NCI-H748 (cell line): ENCODE measurements at regions not wholly inside any gene's neighbourhood (a gene's known extent, or its start where the extent isn't known, plus 50 kb on each side); places are given as distances from the start of the nearest gene placed in this dataset.
"Not testable (repeated sequence)": the region's sequence is repeated elsewhere in the genome, so short reads cannot be mapped to it uniquely, and the experiment has no call there.

Source experiments
- DNase-seq: peaks from one replicate; lab custom pipeline; 2025; ENCODE audit not compliant: unreplicated experiment; lab: John Stamatoyannopoulos, UW

GRCh38 chr2:35827086-35827485 lies 528.5 kb upstream of the CRIM1 start:
- DNase-seq, result no peak

- DNase-seq, result peak; percentile 61
Measured at GRCh38 chr2:35822716-35823115, 532.9 kb upstream of the CRIM1 start.

- peak; percentile 42 for DNase-seq
Measured at GRCh38 chr2:35821675-35822074, 533.9 kb upstream of the CRIM1 start.

- DNase-seq, result no peak
Measured at GRCh38 chr2:35820391-35820790, 535.2 kb upstream of the CRIM1 start.

- no peak for DNase-seq
Measured at GRCh38 chr2:35819033-35819432, 536.5 kb upstream of the CRIM1 start.

GRCh38 chr2:35818359-35818758 lies 537.2 kb upstream of the CRIM1 start:
- DNase-seq, result not testable (repeated sequence)

GRCh38 chr2:35814597-35814996 lies 541.0 kb upstream of the CRIM1 start:
- not testable (repeated sequence) for DNase-seq

- no peak for DNase-seq
Measured at GRCh38 chr2:35803126-35803525, 552.5 kb upstream of the CRIM1 start.

- no peak for DNase-seq
Measured at GRCh38 chr2:35794796-35795450, 560.7 kb upstream of the CRIM1 start.

GRCh38 chr2:35790292-35790691 lies 565.3 kb upstream of the CRIM1 start:
- DNase-seq, result no peak

- DNase-seq, result no peak
Measured at GRCh38 chr2:35788543-35788942, 567.0 kb upstream of the CRIM1 start.

- DNase-seq, result peak; percentile 24
Measured at GRCh38 chr2:35787302-35788031, 568.1 kb upstream of the CRIM1 start.

- no peak for DNase-seq
Measured at GRCh38 chr2:35785564-35785963, 570.0 kb upstream of the CRIM1 start.

- DNase-seq, result no peak
Measured at GRCh38 chr2:35784777-35785176, 570.8 kb upstream of the CRIM1 start.

GRCh38 chr2:35783723-35784122 lies 571.9 kb upstream of the CRIM1 start:
- no peak for DNase-seq

GRCh38 chr2:35741556-35741955 lies 614.0 kb upstream of the CRIM1 start:
- no peak for DNase-seq

- DNase-seq, result no peak
Measured at GRCh38 chr2:35731674-35732073, 623.9 kb upstream of the CRIM1 start.

- no peak for DNase-seq
Measured at GRCh38 chr2:35714883-35715282, 640.7 kb upstream of the CRIM1 start.

GRCh38 chr2:35708411-35708923 lies 647.1 kb upstream of the CRIM1 start:
- DNase-seq, result no peak

GRCh38 chr2:35688309-35688708 lies 667.3 kb upstream of the CRIM1 start:
- no peak for DNase-seq

- DNase-seq, result no peak
Measured at GRCh38 chr2:35651688-35652323, 703.8 kb upstream of the CRIM1 start.

GRCh38 chr2:35614640-35615039 lies 740.9 kb upstream of the CRIM1 start:
- no peak for DNase-seq
